Astrocyte (in vitro differentiated cells and primary cell): ENCODE measurements at regions not wholly inside any gene's neighbourhood (a gene's known extent, or its start where the extent isn't known, plus 50 kb on each side); places are given as distances from the start of the nearest gene placed in this dataset.

Experiments used
- DNase-seq: peaks from one replicate; pipeline ENCODE4 v3.0.0-alpha.2; 2010; ENCODE audit warnings: low read depth
- FAIRE-seq: peaks from 2 replicates; lab custom pipeline; 2011; peaks lifted over from hg19 to GRCh38; lab: Jason Lieb, UNC
- H2AFZ ChIP-seq: 2 replicates; pipeline ENCODE4 v1.6.0; 2012; ENCODE audit warnings: low read depth, low read length, inconsistent platforms
- H3K27ac ChIP-seq: 2 replicates; pipeline ENCODE4 v1.5.1; 2011; ENCODE audit warnings: low read depth, low read length, inconsistent platforms
- H3K27me3 ChIP-seq: 2 replicates; pipeline ENCODE4 v1.6.0; 2011; ENCODE audit warnings: low read length, inconsistent platforms; ENCODE audit not compliant: insufficient read depth
- H3K36me3 ChIP-seq: 2 replicates; pipeline ENCODE4 v1.5.1; 2011; ENCODE audit warnings: low read length, inconsistent platforms; ENCODE audit not compliant: insufficient read depth
- H3K4me1 ChIP-seq: 2 replicates; pipeline ENCODE4 v1.5.1; 2011; ENCODE audit warnings: low read length, inconsistent platforms; ENCODE audit not compliant: insufficient read depth
- H3K4me2 ChIP-seq: 2 replicates; pipeline ENCODE4 v1.6.0; 2012; ENCODE audit warnings: low read length, inconsistent platforms
- H3K4me3 ChIP-seq: 2 replicates; pipeline ENCODE4 v1.5.1; 2011; ENCODE audit warnings: low read depth, mild to moderate bottlenecking, low read length, inconsistent platforms; ENCODE audit not compliant: insufficient read depth
- H3K79me2 ChIP-seq: 2 replicates; pipeline ENCODE4 v1.6.0; 2012; ENCODE audit warnings: mild to moderate bottlenecking, low read length, inconsistent platforms; ENCODE audit not compliant: insufficient read depth
- H3K9ac ChIP-seq: 2 replicates; pipeline ENCODE4 v1.6.0; 2012; ENCODE audit warnings: mild to moderate bottlenecking, low read length, inconsistent platforms
- H3K9me3 ChIP-seq: 2 replicates; pipeline ENCODE4 v1.5.1; 2012; ENCODE audit warnings: low read depth, mild to moderate bottlenecking, low read length, inconsistent platforms; ENCODE audit not compliant: insufficient read depth
- H4K20me1 ChIP-seq: 2 replicates; pipeline ENCODE4 v1.6.0; 2012; ENCODE audit warnings: low read length, inconsistent platforms; ENCODE audit not compliant: insufficient read depth
- H3K27ac Mint-ChIP-seq: one replicate; pipeline ENCODE4 v1.8.0; 2021; ENCODE audit warnings: mild to moderate bottlenecking, mixed read lengths; ENCODE audit not compliant: unreplicated experiment
- H3K27me3 Mint-ChIP-seq: one replicate; pipeline ENCODE4 v1.8.0; 2021; ENCODE audit warnings: low read depth, mixed read lengths; ENCODE audit not compliant: unreplicated experiment
- H3K36me3 Mint-ChIP-seq: one replicate; pipeline ENCODE4 v1.8.0; 2021; ENCODE audit warnings: low read depth, mixed read lengths; ENCODE audit not compliant: unreplicated experiment
- H3K4me1 Mint-ChIP-seq: one replicate; pipeline ENCODE4 v1.8.0; 2021; ENCODE audit warnings: low read depth, mixed read lengths; ENCODE audit not compliant: unreplicated experiment
- H3K4me3 Mint-ChIP-seq: one replicate; pipeline ENCODE4 v1.8.0; 2021; ENCODE audit warnings: mild to moderate bottlenecking, moderate library complexity, mixed read lengths; ENCODE audit not compliant: unreplicated experiment
- H3K9me3 Mint-ChIP-seq: one replicate; pipeline ENCODE4 v1.8.0; 2021; ENCODE audit warnings: mild to moderate bottlenecking, mixed read lengths; ENCODE audit not compliant: unreplicated experiment
- EZH2 ChIP-seq: IDR thresholded peaks from 2 replicates; pipeline ENCODE4 v1.6.1; 2012; ENCODE audit warnings: mild to moderate bottlenecking, low read length, inconsistent platforms; ENCODE audit not compliant: insufficient read depth
- TF ChIP-seq, protein P1 (sequence below): IDR thresholded peaks from 2 replicates; pipeline ENCODE4 v1.5.1; 2011; ENCODE audit warnings: low read depth, mild to moderate bottlenecking, inconsistent platforms, low read length, moderate library complexity; ENCODE audit not compliant: insufficient read depth

DNA sequence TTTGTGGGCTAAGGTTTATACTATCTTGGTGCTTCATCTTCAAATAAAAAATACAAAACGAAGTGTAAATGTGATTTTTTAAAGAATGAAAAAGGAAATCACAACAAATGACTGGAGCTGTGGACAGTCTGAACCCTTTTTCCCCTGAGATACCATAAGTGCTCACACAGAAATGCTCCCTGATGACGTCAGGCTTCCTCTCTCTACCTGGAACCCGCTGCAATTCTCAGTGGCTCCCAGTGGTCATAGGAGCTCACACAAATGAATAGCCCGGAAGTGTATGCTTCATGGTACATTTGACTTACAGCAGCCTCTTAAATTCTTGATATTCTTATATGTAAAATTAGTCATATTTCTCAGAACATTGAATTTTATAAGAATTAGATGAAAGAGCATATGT is 249.7 kb upstream of the GYPC start:
- no peak overlapping the region for H3K4me3 ChIP-seq
- H3K27me3 Mint-ChIP-seq = peaks cover 2% of the 10 kb centered on the region
- H3K36me3 Mint-ChIP-seq = no peaks in the 10 kb centered on the region
- H3K27ac Mint-ChIP-seq = no peak overlapping the region
- no peak overlapping the region for H2AFZ ChIP-seq
- no peaks in the 10 kb centered on the region for H3K27me3 ChIP-seq
- no peak overlapping the region for H3K9ac ChIP-seq
- no peaks in the 10 kb centered on the region for H4K20me1 ChIP-seq
- no peaks in the 10 kb centered on the region for H3K9me3 Mint-ChIP-seq
- no peaks in the 10 kb centered on the region for H3K4me1 ChIP-seq
- H3K4me1 Mint-ChIP-seq = no peaks in the 10 kb centered on the region
- peaks cover 4% of the 10 kb centered on the region for H3K9me3 ChIP-seq
- no peak overlapping the region for H3K4me3 Mint-ChIP-seq
- DNase-seq = no peak
- H3K27ac ChIP-seq = no peak overlapping the region
- no peak for TF ChIP-seq EZH2
- TF ChIP-seq, protein P1, sequence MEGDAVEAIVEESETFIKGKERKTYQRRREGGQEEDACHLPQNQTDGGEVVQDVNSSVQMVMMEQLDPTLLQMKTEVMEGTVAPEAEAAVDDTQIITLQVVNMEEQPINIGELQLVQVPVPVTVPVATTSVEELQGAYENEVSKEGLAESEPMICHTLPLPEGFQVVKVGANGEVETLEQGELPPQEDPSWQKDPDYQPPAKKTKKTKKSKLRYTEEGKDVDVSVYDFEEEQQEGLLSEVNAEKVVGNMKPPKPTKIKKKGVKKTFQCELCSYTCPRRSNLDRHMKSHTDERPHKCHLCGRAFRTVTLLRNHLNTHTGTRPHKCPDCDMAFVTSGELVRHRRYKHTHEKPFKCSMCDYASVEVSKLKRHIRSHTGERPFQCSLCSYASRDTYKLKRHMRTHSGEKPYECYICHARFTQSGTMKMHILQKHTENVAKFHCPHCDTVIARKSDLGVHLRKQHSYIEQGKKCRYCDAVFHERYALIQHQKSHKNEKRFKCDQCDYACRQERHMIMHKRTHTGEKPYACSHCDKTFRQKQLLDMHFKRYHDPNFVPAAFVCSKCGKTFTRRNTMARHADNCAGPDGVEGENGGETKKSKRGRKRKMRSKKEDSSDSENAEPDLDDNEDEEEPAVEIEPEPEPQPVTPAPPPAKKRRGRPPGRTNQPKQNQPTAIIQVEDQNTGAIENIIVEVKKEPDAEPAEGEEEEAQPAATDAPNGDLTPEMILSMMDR = no peak
- H3K36me3 ChIP-seq = no peaks in the 10 kb centered on the region
- no peak overlapping the region for H3K4me2 ChIP-seq
- H3K79me2 ChIP-seq = no peaks in the 10 kb centered on the region
- no peak for FAIRE-seq

- H3K4me1 Mint-ChIP-seq = no peaks in the 10 kb centered on the region
- H3K9me3 ChIP-seq = peaks cover 4% of the 10 kb centered on the region
Observed at GRCh38 chr2:126408671-126409070, 247.3 kb upstream of the GYPC start.

DNA sequence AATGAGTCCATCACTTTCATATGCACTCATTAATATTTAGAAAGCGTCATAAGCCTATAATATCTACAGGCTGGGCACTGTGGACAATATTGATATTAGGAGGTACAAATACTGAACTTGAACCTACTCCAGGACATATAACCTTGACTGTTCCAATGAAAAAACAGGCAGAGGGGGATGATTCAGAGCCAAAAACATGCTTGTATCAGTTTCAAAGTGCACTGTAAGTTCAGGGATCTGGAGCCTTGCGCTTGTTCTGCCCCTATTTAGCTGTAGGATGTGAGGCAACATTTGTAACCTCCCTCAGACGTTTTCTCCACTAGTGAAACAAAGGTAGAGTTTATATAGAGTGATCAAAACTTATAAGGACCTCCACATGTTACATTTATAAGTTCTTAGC is 246.1 kb upstream of the GYPC start:
- H3K4me1 Mint-ChIP-seq = no peaks in the 10 kb centered on the region
- Histone ChIP-seq H3K4me3 (no peak overlapping the region), H3K9me3 (peaks cover 4% of the 10 kb centered on the region), H3K36me3 (no peaks in the 10 kb centered on the region), H3K27me3 (no peaks in the 10 kb centered on the region), H4K20me1 (no peaks in the 10 kb centered on the region), H2AFZ (no peak overlapping the region), H3K4me2 (no peak overlapping the region), H3K9ac (no peak overlapping the region), H3K4me1 (no peaks in the 10 kb centered on the region), H3K27ac (no peak overlapping the region), H3K79me2 (no peaks in the 10 kb centered on the region)
- H3K9me3 Mint-ChIP-seq = no peaks in the 10 kb centered on the region
- H3K4me3 Mint-ChIP-seq = no peak overlapping the region
- DNase-seq (no peak), FAIRE-seq (no peak)
- H3K27ac Mint-ChIP-seq = no peak overlapping the region
- TF ChIP-seq EZH2 = no peak
- TF ChIP-seq, protein P1 = no peak
- H3K27me3 Mint-ChIP-seq = peaks cover 2% of the 10 kb centered on the region
- no peaks in the 10 kb centered on the region for H3K36me3 Mint-ChIP-seq

More at GRCh38 chr2:126408671-126409070, 247.3 kb upstream of the GYPC start:
- H3K36me3 ChIP-seq = no peaks in the 10 kb centered on the region
- H3K9ac ChIP-seq = no peak overlapping the region
- no peaks in the 10 kb centered on the region for H3K4me1 ChIP-seq
- no peaks in the 10 kb centered on the region for H3K27me3 ChIP-seq
- no peaks in the 10 kb centered on the region for H3K79me2 ChIP-seq
- no peaks in the 10 kb centered on the region for H3K9me3 Mint-ChIP-seq
- TF ChIP-seq, protein P1 = no peak
- TF ChIP-seq EZH2 = no peak
- no peak overlapping the region for H3K4me2 ChIP-seq
- H3K27ac ChIP-seq = no peak overlapping the region
- no peak overlapping the region for H2AFZ ChIP-seq
- no peak overlapping the region for H3K4me3 Mint-ChIP-seq
- H3K27ac Mint-ChIP-seq = no peak overlapping the region
- FAIRE-seq = no peak
- H3K36me3 Mint-ChIP-seq = no peaks in the 10 kb centered on the region
- DNase-seq = no peak
- H4K20me1 ChIP-seq = no peaks in the 10 kb centered on the region
- H3K27me3 Mint-ChIP-seq = peaks cover 2% of the 10 kb centered on the region
- H3K4me3 ChIP-seq = no peak overlapping the region
